Astrocyte (in vitro differentiated cells and primary cell): ENCODE measurements at regions not wholly inside any gene's neighbourhood (a gene's known extent, or its start where the extent isn't known, plus 50 kb on each side); places are given as distances from the start of the nearest gene placed in this dataset.

Experiments
- DNase-seq: peaks from one replicate; pipeline ENCODE4 v3.0.0-alpha.2; 2010; ENCODE audit warnings: low read depth
- FAIRE-seq: peaks from 2 replicates; lab custom pipeline; 2011; peaks lifted over from hg19 to GRCh38; lab: Jason Lieb, UNC
- H2AFZ ChIP-seq: 2 replicates; pipeline ENCODE4 v1.6.0; 2012; ENCODE audit warnings: low read depth, low read length, inconsistent platforms
- H3K27ac ChIP-seq: 2 replicates; pipeline ENCODE4 v1.5.1; 2011; ENCODE audit warnings: low read depth, low read length, inconsistent platforms
- H3K27me3 ChIP-seq: 2 replicates; pipeline ENCODE4 v1.6.0; 2011; ENCODE audit warnings: low read length, inconsistent platforms; ENCODE audit not compliant: insufficient read depth
- H3K36me3 ChIP-seq: 2 replicates; pipeline ENCODE4 v1.5.1; 2011; ENCODE audit warnings: low read length, inconsistent platforms; ENCODE audit not compliant: insufficient read depth
- H3K4me1 ChIP-seq: 2 replicates; pipeline ENCODE4 v1.5.1; 2011; ENCODE audit warnings: low read length, inconsistent platforms; ENCODE audit not compliant: insufficient read depth
- H3K4me2 ChIP-seq: 2 replicates; pipeline ENCODE4 v1.6.0; 2012; ENCODE audit warnings: low read length, inconsistent platforms
- H3K4me3 ChIP-seq: 2 replicates; pipeline ENCODE4 v1.5.1; 2011; ENCODE audit warnings: low read depth, mild to moderate bottlenecking, low read length, inconsistent platforms; ENCODE audit not compliant: insufficient read depth
- H3K79me2 ChIP-seq: 2 replicates; pipeline ENCODE4 v1.6.0; 2012; ENCODE audit warnings: mild to moderate bottlenecking, low read length, inconsistent platforms; ENCODE audit not compliant: insufficient read depth
- H3K9ac ChIP-seq: 2 replicates; pipeline ENCODE4 v1.6.0; 2012; ENCODE audit warnings: mild to moderate bottlenecking, low read length, inconsistent platforms
- H3K9me3 ChIP-seq: 2 replicates; pipeline ENCODE4 v1.5.1; 2012; ENCODE audit warnings: low read depth, mild to moderate bottlenecking, low read length, inconsistent platforms; ENCODE audit not compliant: insufficient read depth
- H4K20me1 ChIP-seq: 2 replicates; pipeline ENCODE4 v1.6.0; 2012; ENCODE audit warnings: low read length, inconsistent platforms; ENCODE audit not compliant: insufficient read depth
- H3K27ac Mint-ChIP-seq: one replicate; pipeline ENCODE4 v1.8.0; 2021; ENCODE audit warnings: mild to moderate bottlenecking, mixed read lengths; ENCODE audit not compliant: unreplicated experiment
- H3K27me3 Mint-ChIP-seq: one replicate; pipeline ENCODE4 v1.8.0; 2021; ENCODE audit warnings: low read depth, mixed read lengths; ENCODE audit not compliant: unreplicated experiment
- H3K36me3 Mint-ChIP-seq: one replicate; pipeline ENCODE4 v1.8.0; 2021; ENCODE audit warnings: low read depth, mixed read lengths; ENCODE audit not compliant: unreplicated experiment
- H3K4me1 Mint-ChIP-seq: one replicate; pipeline ENCODE4 v1.8.0; 2021; ENCODE audit warnings: low read depth, mixed read lengths; ENCODE audit not compliant: unreplicated experiment
- H3K4me3 Mint-ChIP-seq: one replicate; pipeline ENCODE4 v1.8.0; 2021; ENCODE audit warnings: mild to moderate bottlenecking, moderate library complexity, mixed read lengths; ENCODE audit not compliant: unreplicated experiment
- H3K9me3 Mint-ChIP-seq: one replicate; pipeline ENCODE4 v1.8.0; 2021; ENCODE audit warnings: mild to moderate bottlenecking, mixed read lengths; ENCODE audit not compliant: unreplicated experiment
- EZH2 ChIP-seq: IDR thresholded peaks from 2 replicates; pipeline ENCODE4 v1.6.1; 2012; ENCODE audit warnings: mild to moderate bottlenecking, low read length, inconsistent platforms; ENCODE audit not compliant: insufficient read depth
- TF ChIP-seq, protein P1 (sequence below): IDR thresholded peaks from 2 replicates; pipeline ENCODE4 v1.5.1; 2011; ENCODE audit warnings: low read depth, mild to moderate bottlenecking, inconsistent platforms, low read length, moderate library complexity; ENCODE audit not compliant: insufficient read depth

DNA sequence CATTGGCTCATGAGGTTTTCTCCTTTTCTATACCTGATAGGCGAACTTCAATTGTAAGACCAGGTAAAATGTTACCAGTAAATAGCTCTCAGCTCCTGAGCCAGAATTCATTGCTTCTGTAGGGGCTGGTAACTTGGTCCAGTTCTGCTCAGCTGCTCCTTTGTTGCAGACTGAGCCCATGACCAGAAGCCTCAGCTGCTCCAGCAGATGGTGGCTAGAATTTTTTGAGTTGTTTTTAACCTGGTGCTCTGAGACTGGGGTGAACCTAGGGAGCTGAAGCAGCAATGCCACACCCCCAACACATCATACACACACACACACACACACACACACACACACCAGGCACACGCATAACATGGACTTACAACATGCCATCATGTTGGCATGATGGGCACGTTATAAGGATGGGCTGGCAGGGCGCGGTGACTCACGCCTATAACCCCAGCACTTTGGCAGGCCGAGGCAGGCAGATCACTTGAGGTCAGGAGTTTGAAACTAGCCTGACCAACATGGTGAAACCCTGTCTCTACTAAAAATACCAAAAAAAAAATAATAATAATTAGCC is 103.1 kb downstream of the QRSL1 start:
- Histone ChIP-seq H3K36me3 (no peaks in the 10 kb centered on the region), H3K9me3 (no peaks in the 10 kb centered on the region), H3K9ac (no peak overlapping the region), H3K27me3 (peaks cover 4% of the 10 kb centered on the region), H3K4me1 (no peaks in the 10 kb centered on the region), H3K4me2 (no peak overlapping the region), H2AFZ (no peak overlapping the region), H3K79me2 (no peaks in the 10 kb centered on the region), H3K27ac (no peak overlapping the region), H4K20me1 (no peaks in the 10 kb centered on the region), H3K4me3 (no peak overlapping the region)
- DNase-seq (no peak), FAIRE-seq (no peak)
- Mint-ChIP-seq H3K9me3 (peaks cover 17% of the 10 kb centered on the region), H3K27me3 (peaks cover 20% of the 10 kb centered on the region), H3K4me1 (no peaks in the 10 kb centered on the region), H3K4me3 (no peak overlapping the region), H3K36me3 (no peaks in the 10 kb centered on the region), H3K27ac (no peak overlapping the region)
- TF ChIP-seq, protein P1, sequence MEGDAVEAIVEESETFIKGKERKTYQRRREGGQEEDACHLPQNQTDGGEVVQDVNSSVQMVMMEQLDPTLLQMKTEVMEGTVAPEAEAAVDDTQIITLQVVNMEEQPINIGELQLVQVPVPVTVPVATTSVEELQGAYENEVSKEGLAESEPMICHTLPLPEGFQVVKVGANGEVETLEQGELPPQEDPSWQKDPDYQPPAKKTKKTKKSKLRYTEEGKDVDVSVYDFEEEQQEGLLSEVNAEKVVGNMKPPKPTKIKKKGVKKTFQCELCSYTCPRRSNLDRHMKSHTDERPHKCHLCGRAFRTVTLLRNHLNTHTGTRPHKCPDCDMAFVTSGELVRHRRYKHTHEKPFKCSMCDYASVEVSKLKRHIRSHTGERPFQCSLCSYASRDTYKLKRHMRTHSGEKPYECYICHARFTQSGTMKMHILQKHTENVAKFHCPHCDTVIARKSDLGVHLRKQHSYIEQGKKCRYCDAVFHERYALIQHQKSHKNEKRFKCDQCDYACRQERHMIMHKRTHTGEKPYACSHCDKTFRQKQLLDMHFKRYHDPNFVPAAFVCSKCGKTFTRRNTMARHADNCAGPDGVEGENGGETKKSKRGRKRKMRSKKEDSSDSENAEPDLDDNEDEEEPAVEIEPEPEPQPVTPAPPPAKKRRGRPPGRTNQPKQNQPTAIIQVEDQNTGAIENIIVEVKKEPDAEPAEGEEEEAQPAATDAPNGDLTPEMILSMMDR, result no peak
- no peak for TF ChIP-seq EZH2

DNA sequence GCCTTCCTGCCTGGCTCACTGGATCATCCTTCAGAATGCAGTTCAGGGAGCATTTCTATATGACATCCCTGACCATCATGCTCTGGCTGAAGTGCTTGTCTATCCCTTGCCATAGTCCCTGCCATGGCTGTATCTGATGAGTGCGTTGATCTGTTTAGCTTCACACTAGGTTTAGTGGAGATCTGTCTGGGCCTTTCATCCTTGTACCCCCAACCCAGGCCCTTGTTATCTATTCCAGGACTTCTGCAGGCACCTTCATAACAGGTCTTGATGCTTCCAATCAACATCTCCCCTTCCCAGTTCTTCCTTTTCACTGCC is 102.4 kb downstream of the QRSL1 start:
- TF ChIP-seq, protein P1, result no peak
- no peak for TF ChIP-seq EZH2
- H3K9me3 Mint-ChIP-seq, result peaks cover 17% of the 10 kb centered on the region
- Histone ChIP-seq H4K20me1 (no peaks in the 10 kb centered on the region), H3K79me2 (no peaks in the 10 kb centered on the region), H3K27me3 (peaks cover 4% of the 10 kb centered on the region), H3K9me3 (no peaks in the 10 kb centered on the region), H3K4me2 (no peak overlapping the region), H3K4me3 (no peak overlapping the region), H3K9ac (no peak overlapping the region), H3K27ac (no peak overlapping the region), H3K36me3 (no peaks in the 10 kb centered on the region), H3K4me1 (no peaks in the 10 kb centered on the region), H2AFZ (no peak overlapping the region)
- no peak for DNase-seq
- FAIRE-seq, result no peak
- H3K4me3 Mint-ChIP-seq, result no peak overlapping the region
- H3K4me1 Mint-ChIP-seq, result no peaks in the 10 kb centered on the region
- H3K27ac Mint-ChIP-seq, result no peak overlapping the region
- H3K27me3 Mint-ChIP-seq, result peaks cover 18% of the 10 kb centered on the region
- no peaks in the 10 kb centered on the region for H3K36me3 Mint-ChIP-seq

DNA sequence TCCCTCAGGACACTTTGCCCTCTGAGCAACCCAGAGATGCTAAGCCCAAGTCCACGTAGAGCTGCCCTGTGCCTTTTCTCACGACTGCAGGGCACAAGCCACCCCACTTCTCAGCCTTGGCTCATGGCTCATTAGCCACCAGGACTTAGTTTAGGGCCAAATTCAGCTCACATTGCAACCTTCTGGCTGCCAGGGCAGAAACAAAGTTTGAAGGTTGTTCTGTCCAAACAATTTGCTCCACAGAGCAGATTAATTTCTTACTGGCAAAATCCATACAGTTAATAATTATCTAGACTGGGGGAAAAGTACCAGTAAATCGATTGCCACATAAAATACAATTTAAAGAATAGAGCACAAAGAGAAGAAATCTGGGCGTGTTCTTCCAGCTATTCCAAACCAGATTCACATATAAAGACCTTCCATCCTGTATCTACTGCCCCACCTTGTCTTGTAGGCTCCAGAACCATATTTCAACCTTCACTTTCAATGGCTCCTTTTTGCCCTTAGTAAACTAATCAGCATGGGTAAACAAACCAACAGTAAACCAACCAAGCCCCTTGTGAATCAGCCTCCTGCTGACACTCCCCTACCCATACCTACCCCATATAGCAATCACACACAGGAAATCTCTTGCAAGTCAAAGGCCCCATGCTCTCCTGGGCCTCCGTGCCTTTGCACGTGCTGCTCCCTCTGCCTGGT is 101.9 kb downstream of the QRSL1 start:
- no peaks in the 10 kb centered on the region for H4K20me1 ChIP-seq
- Mint-ChIP-seq H3K4me1 (no peaks in the 10 kb centered on the region), H3K4me3 (no peak overlapping the region), H3K36me3 (no peaks in the 10 kb centered on the region), H3K9me3 (peaks cover 13% of the 10 kb centered on the region), H3K27ac (no peak overlapping the region), H3K27me3 (peaks cover 18% of the 10 kb centered on the region)
- FAIRE-seq (no peak), DNase-seq (no peak)
- no peaks in the 10 kb centered on the region for H3K4me1 ChIP-seq
- no peaks in the 10 kb centered on the region for H3K36me3 ChIP-seq
- H3K4me3 ChIP-seq, result no peak overlapping the region
- H3K27ac ChIP-seq, result no peak overlapping the region
- H2AFZ ChIP-seq, result no peak overlapping the region
- no peak overlapping the region for H3K9ac ChIP-seq
- H3K9me3 ChIP-seq, result no peaks in the 10 kb centered on the region
- no peak overlapping the region for H3K4me2 ChIP-seq
- no peaks in the 10 kb centered on the region for H3K79me2 ChIP-seq
- peaks cover 4% of the 10 kb centered on the region for H3K27me3 ChIP-seq
- TF ChIP-seq, protein P1, result no peak
- no peak for TF ChIP-seq EZH2
